CD4-positive, alpha-beta T cell treated with Interleukin-17A for 1 hour (primary cell): ENCODE measurements at regions not wholly inside any gene's neighbourhood (a gene's known extent, or its start where the extent isn't known, plus 50 kb on each side); places are given as distances from the start of the nearest gene placed in this dataset.
"Not testable (repeated sequence)": the region's sequence is repeated elsewhere in the genome, so short reads cannot be mapped to it uniquely, and the experiment has no call there.

Experiments used
- DNase-seq: peaks from one replicate; pipeline ENCODE4 v3.0.0-alpha.2; 2020

DNA sequence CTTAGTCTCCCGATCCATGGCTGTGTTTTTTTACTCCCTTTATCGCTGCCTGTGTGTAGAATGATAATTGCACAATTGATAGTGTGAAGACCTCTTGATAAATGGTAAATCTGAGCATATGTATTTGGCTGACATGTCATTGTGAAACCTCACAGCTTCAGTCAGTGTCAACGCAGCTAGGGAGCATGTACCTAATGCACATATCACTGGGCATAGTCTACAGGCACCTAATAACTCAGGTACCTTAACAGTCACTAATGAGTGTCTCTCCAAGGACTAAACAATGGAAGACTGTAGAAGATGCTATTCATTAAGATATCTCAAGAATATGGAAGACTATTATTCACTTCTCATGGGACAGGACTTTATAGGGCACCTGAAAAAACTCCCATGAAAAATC lies 101.0 kb upstream of the PTPN20 start:
- DNase-seq: not testable (repeated sequence)

DNA sequence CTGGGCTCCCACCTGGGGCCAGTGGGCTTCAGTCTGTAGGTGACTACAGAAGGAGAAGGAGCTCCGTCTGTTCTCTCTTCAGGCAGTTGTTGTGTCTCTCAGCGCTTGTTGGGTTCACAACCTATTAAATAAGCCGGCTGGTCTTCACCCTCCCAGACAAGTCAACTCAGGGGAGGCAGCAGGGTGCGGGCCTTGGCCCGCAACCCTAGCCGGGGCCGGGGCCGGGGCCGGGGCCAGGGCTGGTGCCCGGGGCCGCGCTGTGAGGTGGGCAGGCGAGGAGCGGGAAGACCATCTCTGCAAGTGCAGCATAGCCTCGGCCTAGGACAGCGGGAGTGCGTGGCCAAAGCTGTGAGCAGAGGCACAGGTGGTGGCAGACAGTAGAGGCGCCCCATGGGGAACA lies 95.1 kb upstream of the PTPN20 start:
- DNase-seq: not testable (repeated sequence)

DNA sequence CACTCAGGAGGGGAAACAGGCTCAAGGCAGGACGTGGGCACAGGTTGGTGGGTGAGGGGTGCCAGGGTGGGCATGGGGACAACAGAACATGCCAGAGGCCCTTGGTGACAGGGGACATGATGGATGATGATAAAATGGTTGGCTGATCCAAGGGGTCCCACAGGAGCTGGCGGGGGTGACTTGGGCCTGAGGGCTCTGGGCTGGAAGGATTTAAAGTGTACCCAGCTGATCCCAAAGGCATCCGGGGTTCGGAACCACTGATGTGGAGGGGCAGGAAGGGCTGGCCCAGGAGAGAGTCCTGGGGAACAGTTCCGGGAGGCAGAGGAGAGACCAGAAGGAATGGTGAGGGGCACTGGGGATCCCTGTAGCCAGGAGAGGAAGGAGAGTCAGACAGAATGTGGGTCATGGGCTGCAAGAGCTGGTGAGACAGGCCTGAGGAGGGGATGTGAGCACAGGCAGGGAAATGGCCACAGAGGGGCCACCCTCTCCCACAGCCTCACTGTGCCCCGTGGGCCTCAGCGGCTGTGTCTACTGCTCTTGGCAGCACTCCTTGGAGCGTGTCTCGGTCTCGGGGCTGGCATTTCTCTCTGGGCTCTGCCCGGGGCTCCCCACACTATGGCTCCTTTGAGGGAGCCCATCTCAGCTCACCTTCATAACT lies 70.7 kb upstream of the PTPN20 start:
- DNase-seq: not testable (repeated sequence)

DNA sequence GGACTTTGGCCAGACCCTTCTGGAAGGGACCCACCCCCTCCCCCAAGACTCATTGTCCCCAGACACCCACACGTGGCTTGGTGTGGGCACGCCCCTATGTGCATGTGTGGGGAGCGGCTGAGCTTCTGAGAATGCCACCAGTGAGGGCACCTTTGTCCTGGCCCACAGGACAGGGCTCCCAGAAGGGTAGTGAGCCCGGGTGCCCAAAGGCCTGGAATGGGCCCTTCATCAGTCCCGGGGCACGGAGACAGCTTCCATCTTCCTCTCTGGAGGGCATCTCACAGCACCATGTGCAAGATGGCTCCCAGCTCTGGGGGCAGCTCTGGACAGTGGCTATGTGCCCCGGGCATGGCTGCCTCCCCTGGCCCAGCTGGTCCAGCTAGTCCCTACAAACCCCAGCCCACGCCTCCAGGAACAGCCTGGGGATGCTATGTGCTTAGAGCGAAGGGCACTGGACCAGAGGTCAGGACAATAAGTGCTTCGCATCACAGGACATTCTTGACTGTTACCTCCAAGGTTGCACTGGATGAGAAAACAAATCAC lies 70.1 kb upstream of the PTPN20 start:
- DNase-seq: not testable (repeated sequence)

DNA sequence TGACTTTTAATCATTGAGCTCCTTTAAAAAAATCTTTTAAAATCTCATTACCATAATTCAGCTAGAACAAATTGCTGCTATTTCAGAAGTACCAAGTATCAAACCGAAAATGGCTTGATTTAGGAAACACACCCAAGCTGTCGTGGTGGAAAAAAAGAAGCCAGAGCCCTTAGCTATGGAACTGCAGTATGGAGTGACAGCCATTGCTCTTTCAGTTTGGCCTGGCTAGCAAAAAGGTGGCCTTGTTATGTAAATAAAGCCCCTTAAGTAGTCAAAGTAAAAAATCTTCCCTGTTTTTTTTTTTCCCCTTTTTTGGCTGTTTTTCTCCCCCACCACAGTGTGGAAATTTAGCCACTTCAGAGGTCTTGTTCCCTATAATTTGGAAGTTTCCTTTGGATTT lies 66.0 kb upstream of the PTPN20 start:
- DNase-seq: not testable (repeated sequence)

DNA sequence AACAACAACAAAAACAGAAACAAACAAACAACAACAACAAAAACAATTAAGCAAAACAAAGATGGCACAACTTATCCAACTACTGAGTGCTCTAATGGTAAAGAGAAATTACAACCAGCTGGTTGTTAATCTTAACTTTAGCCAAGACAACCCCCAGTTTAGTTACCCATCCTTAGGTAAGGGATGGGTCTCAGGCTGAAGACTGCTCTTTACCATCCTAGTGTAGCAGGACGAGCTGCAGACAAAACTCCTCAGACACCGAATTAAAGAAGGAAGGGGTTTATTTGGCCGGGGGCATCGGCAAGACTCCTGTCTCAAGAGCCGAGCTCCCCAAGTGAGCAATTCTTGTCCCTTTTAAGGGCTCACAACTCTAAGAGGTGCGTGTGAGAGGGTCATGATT lies 65.6 kb upstream of the PTPN20 start:
- DNase-seq: not testable (repeated sequence)

DNA sequence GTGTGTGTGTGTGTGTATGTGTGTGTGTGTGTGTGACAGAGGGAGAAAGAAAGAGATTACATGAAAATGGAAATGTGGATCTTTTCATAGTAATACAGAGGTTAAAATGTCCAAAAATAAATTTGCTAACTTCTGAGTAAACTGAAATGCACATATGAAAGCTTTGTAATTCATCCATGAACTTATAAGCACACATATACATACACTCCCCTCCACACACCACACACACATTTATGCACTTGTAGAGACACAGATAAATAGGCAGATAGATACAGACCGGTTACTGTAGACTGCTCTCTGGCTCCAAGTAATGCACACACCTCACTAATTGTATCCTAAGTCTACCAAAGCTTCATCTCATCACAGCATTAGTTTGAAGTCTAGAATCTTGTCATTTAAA lies 50.5 kb upstream of the PTPN20 start:
- not testable (repeated sequence) for DNase-seq
